CD1c-positive myeloid dendritic cell (primary cell): ENCODE measurements at regions not wholly inside any gene's neighbourhood (a gene's known extent, or its start where the extent isn't known, plus 50 kb on each side); places are given as distances from the start of the nearest gene placed in this dataset.
A peak's percentile ranks its signal among the peaks of the same experiment; 100 is the strongest.

Experiments
- DNase-seq: peaks from one replicate; pipeline ENCODE4 v3.0.0-alpha.2; 2016; ENCODE audit errors: extremely low spot score

DNA sequence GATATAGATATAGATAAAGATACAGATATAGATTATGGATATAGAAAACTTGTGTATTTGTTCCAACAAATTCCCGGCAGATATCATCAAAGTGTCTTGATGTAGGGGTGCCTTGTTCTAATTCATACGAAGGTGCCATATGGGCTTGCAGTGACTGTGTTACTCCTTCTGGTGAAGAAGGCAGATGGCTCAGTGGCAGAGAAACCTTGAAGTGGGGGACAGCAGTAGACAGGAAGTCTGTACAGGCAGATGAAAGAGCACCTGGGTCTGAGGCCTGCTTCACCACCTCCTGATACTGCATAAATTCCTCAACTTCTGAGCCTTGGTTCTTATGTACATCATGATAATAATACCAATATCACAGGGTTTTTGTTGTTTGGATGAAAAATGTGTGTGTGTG, 179.5 kb upstream of the GATB start:
- no peak for DNase-seq

DNA sequence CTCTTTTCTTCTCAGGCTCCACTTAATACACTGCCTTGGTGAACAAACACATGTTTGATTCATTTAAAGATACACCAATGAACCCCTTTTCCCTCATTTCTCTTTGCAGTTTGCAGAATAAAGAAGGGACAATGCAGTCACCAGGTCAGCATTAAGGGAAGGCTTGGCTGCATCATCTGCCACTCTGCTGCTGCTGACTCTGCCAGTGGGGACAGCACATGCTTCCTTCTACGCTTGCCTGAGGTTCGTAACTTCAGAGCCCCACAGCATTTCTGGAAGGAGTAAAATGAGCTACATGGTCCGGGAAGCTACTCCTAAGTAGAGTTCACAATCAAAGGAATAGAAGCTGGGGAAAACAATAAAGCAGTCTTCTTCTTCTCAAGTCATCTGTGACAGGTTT, 178.9 kb upstream of the GATB start:
- DNase-seq: no peak

DNA sequence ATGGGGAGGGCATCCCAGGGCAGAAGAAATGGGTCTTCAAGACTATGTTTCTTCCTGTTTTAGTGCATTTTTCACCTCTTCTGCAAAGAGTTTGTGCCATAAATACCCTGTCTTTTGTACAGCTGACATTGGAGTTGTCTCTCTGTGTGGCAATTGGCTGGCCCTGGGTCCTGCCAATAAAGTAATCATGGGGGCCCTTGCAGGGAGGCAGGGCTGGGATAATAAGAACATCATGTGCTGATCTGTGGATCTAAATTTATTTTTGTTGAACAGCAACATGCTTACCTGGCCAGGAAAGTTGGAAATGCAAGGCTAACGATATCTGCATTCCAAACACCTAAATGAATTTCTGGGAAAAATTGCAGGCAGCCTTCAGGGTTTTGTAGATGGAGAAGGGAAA, 174.6 kb upstream of the GATB start:
- DNase-seq: no peak

DNA sequence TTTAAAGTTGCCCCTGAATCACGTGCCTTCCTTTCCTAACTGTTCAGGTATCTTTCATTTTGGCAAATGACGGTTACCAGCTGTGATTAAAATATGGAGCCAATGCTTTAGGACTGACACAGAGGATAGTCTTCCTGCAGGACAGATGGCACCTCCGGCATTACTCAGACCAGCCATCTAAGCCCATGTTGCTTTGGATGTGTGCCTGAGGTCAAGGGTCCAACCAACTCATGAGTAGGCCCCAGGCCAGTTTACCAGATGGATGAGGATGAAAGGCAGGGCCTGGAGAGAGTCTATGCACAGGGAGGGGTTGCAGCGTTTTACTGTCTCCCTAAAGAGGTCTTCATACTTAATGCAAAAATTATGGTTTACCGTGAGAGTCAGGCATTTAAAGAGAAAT, 174.0 kb upstream of the GATB start:
- no peak for DNase-seq

DNA sequence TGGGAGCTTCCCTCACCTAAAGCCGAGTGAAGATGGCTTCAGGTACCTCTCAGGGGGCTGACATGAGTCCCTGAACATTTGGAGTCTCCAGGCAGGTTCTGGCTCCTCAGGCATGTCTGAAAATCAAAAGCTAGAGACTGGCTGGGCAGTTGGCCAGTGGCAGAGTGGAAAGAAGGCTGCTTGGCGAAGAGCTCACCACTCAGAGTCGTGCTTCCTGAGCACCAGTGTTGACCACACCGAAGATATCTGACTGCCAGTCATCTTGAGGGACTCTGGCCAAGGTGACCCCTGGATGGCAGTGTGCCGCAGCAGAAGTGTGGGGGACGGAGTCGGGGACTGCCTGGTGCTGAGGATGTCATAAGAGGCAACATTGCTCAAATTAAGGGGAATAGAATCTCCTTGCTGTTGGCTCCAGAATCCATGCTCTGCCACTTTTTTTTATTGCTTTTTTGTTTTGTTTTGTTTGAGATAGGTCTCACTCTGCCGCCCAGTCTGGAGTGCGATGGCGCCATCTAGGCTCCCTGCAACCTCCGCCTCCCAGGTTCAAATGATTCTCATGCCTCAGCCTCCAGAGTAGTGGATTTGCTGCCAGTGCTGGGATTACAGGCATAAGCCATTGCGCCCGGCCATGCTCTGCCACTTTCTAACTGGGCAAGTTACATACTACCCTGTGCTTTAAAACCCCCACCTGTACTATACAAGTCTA, 172.5 kb upstream of the GATB start:
- no peak for DNase-seq

DNA sequence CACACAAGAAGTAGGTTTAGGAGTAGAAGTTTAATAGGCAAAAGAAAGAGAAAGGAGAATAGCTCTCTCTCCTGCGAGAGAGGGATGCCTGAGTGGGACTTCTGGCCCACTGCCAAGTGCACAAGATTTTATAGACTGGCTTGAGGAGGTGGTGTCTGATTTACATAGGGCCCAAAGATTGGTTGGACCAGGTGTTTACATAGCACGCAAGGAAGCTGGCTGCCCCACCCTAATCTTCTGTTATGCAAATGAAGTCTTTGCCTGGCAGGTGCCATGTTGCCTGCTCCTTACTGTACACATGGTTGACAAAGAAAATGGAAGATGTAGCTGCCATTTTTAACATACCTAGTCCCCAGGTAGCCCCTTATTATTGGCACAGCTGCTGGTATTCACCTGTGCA, 170.8 kb upstream of the GATB start:
- DNase-seq: no peak

DNA sequence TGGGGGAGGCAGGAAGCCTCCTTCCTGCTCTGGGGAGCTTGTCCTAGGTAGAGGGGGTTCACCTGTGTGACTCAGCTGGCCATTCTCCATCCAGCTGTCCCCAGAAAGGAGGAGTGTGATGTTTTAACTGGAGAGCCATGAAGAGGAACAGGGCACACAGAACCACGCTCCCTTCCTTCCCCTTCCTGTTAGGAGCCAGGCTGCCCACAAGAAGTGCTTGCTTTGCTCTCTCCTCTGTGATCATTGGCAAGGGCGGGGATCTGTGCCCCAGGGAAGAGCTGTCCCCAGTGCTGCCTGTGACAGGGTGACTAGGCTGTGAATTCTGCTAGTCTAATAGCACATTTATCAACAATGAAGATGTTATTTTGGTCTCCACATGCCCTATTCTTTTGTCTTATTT, 169.6 kb upstream of the GATB start:
- peak; percentile 18 for DNase-seq

DNA sequence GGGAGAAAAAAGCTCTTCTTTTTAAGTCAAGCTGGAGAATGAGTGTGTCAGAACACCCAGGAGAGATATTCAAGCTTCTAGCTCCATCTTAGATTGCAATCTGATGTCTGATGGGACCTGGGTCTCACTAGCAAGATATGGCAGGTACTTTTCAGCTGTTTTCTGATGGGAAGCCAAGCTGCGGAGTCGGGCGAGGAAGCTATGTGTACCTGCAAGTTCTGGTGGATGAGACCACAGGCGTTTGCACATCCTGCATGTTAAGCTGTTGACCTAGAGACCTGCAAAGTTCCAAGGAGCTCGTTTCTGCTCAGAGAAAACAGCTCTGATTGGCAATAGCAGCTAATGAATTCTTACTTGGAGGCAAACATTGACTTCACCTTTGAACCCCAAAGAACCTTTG, 167.3 kb upstream of the GATB start:
- DNase-seq: no peak

DNA sequence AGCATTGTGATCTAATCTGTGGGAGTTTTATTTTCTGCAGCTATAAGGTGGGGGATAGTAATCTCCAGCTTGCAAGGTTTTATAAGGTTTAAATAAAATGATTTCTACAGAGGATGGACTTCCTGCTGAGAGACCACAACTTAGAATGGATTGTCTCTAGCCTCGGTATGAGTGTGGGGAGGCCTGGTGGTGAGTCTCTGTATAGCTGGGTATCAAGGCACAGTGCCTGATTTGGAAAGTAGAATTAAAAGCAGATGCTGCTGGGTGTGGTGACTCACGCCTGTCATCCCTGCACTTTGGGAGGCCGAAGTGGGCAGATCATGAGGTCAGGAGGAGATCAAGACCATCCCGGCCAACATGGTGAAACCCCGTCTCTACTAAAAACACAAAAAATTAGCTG, 162.0 kb upstream of the GATB start:
- DNase-seq: no peak

DNA sequence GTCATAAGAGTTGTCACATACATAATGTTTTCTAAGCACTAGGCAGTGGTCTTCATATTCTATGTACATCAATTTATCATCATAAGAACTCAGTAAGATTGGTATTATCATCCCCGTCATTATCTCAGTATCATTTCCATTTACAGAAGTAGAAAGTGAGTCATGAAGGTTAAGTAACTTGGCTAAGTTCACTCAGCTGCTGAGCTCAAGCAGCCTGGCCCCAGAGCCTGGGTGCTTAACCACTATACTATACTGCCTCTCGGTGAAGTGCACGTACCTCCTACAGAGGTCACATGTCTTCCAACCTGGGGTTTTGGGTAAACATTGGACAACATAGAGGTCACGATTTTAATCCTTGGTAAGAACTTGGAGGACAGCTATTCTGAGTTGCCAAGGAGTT, 161.5 kb upstream of the GATB start:
- DNase-seq: no peak

DNA sequence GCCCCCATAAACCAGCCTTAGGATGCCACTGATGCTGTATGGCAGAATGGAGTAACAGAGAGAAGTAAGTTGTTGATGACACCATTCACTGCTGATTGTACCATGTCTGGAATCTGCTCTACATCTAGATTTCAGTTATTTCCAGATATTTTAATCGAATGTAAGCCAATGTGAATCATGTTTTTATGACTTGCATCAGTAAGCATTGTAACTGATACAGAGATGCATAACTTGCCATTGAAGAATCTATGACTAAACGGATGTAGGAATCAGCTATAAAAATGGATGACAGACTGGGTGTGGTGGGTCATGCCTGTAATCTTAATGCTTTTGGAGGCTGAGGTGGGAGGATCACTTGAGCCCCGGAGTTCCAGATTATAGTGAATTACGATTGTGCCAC, 161.0 kb upstream of the GATB start:
- DNase-seq: no peak

DNA sequence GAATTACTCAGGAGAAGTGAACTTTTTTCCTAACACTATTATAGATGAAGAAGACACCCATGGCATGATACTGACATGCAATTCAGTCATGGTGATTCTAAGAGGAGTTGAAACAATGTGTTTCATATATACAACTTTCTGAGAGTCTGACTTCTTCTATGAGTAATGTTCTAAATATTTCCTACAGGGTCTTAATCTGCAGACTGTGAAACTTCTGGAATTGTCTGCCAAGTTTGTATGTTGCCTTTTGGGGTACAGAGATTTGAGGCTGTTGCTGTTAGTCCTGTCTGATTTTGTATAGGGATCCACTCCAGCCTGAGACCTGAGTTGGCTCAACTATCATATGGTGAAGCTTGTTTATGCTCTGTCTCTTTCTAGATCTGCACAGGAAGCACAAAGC, 160.6 kb upstream of the GATB start:
- no peak for DNase-seq

DNA sequence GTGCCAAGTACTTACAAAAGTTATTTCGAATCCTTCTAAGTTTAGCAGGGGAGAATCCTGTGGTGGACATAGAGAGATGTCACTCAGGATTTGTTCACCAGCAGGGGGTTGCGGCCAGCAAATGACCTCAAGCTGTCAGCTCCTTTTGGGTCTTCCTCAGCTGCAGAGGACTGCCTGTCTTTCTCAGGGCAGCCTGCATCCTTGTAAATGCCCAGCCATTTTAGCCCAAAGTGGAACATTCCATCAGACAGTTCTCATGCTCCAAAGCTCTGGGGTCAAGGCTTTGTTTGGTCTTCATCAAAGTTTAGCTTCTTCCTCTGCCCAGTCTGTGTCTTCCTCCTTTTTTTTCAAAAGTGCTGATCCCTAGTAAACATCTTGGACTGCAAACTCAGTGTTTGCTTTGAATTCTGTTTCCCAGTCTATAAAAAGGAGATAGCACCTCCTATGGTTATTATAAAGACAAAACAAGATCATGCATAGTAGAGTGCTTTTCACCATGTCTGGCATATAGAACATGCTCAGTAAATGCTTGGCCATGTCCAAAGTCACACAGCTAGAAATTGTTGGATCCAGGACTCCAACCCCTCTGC, 156.4 kb upstream of the GATB start:
- no peak for DNase-seq

DNA sequence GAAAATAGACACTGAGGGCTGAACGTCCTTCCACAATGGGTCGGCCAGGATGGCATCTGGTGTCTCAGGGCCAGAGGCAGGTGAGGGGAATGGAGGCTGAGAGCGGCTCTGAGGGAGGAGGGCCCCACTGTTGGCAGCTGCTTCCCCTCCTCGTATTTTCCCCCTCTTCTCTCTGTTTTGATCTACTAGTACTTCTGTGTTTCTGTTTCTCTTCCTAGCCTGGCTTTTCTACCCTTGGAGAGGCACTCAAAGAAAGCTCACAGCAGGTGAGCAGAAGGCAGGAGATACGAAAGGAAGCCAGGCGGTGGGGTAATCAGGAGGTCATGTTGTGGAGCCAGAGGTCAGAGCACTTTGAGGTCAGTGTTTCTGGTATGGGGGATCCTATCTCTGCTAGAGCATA, 151.8 kb upstream of the GATB start:
- DNase-seq: no peak

DNA sequence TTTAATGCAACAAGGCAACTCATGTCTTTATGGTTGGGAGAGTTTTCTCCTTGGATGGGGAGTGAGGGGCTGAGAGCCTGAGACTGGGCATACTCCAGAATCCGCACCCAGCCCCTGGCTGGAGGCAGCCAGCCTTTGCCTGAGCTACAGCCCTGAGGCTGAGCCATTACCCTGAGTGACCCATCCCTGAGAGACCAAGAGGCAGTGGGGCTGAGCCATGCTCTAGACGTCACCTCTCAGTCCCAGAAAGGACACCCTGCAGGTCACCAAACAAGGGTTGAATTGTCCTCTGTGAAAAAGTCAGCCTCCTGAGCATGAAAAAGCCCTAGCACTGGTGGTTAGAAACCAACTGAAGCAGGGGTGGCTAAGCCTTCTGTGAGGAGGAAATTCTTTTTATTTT, 151.2 kb upstream of the GATB start:
- DNase-seq: no peak

DNA sequence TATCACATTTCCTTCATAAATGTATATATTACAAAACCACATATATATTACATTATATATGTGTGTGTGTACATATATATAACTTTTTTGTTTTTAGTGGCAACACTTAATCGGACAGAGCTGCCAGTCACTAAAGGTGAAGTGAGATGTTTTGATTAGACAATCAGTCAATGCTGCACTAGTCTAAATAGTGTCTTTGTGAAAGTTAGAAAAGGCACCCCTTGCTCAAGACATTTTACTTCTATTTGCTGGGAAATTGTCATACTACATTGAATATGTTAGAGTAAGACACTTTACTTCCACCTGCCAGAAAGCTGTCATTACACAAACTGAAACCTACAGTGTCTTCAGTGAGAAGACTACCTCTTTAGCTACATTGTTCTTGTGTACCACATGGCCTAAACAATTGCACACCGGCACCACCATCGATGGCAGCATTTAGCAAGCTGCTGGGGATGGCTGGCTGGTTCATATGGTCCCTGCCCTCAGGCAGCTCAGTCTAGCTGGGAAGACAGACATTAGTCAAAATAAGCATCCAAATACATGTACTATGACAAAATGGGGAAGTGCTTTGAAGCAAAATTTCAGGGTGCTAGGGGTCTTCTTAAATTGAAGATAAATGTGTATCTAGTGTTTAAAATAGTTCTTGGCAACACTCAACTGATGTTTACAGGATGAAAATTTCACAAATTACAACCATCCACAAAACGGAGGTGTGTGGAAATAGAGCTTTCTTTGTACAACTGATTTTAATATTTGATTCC, 148.1 kb upstream of the GATB start:
- no peak for DNase-seq

DNA sequence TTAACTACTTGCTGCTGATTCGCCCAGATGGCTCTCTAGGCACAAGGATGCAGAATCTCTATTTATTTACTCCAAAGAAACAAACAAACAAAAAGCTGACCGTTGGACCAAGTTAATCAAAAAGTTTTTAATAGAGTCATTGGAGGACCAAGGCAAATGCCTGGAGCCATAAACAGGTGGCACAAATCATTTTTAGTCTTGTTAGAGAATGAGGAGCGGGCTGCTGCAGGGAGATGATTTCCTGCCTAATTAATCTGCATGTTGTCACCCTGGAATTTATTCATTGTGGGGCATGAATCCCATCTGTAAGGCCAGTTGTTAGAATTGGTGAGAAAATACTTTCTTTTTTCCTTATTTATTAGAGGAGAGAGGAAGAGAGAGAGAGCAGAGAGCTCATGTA, 147.4 kb upstream of the GATB start:
- no peak for DNase-seq

DNA sequence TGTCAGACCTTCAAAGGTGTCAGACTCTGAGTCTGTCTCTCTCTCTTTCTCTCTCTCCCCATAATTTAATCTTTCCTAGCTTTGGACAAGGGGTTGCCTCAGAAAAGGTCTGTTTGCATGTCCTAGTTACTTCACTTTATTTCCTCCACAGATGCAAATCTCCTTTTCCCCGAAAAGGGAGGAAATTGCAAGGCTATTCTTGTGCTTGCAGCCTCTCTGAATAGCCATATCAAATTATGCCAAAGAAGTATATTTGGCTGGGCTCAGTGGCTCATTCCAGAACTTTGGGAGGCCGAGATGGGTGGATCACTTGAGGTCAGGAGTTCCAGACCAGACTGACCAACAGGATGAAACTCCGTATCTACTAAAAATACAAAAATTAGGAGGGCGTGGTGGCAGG, 145.6 kb upstream of the GATB start:
- DNase-seq: no peak

DNA sequence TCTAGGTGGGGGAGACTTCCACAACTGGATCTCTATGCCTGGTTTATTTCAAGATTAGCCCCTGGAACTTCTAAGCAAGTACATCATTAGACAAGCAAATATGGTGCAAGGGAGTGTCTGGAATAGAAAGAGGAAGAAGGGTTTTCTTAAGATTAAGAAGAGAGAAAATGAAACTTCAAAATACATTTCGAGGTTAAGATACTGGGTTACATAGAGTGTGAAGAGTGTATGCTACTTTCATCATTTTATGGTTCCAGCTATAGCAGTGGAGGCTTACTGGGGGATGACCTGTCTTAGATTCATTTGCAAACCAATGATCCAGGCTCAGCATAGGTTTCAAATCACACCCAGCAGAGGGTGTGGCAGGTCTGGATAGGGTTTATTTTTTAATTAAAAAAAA, 144.4 kb upstream of the GATB start:
- DNase-seq: no peak

DNA sequence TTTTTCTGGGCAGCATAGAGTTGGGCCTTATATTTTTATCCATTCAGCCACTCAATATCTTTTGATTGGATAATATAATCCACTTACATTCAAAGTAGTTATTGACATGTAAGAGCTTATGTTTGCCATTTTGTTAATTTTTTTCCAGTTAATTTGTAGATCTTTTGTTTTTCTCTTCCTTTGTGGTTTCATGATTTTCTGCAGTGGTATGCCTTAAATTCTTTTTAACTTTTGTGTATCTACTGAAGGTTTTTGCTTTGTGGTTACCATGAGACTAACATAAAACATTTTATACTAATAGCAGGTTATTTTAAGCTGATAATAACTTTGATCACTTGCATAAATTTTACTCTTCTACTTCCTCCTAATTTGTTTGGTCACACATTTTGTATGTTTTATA, 140.8 kb upstream of the GATB start:
- no peak for DNase-seq

DNA sequence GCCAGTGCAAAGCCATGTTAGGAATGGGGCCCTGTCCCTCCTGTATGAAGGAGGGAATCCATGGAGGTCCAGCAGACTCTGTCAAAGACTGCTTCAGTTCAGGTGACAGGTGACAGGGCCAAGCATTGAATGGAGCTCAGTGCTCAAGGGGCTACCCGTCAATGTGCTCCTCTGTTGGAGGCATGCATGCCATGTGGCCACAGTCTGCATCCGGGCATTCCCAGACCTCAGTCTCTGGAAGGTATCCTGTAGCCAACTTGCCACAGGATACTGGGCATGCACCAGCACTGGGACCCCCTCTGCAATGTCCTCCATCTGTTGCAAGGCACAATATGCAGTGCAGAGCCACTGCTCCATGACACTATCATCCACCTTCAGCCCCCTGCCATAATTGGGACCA, 136.1 kb upstream of the GATB start:
- no peak for DNase-seq

DNA sequence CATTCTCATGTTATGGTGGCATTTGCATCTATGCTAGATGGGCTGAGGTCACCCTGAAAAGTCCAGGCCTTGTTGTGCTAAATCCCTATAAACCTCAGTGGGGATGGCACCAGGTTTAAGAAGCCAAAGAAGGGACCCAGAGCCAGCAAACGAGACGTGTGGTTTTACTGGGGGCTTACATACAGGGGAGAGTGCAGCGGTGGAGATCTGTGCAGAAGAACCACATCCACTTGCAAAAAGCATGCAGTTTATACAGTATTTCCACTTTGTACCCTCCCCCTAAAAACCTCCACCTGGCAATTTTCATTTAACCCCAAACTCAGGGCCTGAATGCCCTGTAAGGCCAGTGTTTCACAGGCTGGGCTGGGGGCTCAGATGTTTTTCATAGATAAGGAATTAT, 134.9 kb upstream of the GATB start:
- DNase-seq: no peak

DNA sequence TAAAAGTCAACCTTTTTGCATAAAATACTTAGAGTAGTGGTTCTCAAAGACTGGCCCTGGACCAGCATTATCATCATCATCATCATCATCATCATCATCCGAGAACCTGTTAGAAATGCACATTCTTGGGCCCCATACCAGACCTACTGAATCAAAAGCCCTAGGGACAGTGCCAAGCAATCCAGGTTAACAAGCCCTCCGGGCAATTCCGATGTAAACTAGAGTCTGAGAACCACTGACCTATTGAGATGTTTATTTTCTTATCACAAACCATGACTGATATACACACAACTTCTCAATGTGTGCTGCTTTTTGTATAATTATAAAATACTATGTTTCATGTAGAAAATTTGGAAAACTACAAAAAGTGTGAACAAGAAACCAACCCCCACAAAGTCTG, 133.4 kb upstream of the GATB start:
- no peak for DNase-seq
